ENCODE measurements at regions not wholly inside any gene's neighbourhood (a gene's known extent, or its start where the extent isn't known, plus 50 kb on each side); places are given as distances from the start of the nearest gene placed in this dataset.

DNA sequence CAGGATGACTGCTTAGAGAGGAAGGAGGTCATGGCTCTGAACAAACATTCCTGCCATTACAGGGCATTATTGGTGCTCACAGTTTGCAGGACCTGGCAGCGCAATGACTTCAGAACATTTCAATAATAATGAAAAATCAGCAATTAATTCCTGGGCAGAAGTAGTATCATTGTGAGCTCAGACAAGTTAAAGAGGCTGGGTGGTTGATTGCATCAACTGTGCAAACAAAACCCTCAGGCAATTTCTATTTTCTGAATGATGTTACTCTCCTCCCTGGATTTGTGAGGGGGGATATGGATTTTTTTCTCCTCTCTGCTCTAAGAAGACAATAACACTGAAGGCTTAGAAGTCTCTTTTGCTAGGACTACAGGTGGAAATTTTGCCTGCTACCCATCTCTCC lies 168.1 kb upstream of the TACR1 start:
- TF ChIP-seq, protein P1, sequence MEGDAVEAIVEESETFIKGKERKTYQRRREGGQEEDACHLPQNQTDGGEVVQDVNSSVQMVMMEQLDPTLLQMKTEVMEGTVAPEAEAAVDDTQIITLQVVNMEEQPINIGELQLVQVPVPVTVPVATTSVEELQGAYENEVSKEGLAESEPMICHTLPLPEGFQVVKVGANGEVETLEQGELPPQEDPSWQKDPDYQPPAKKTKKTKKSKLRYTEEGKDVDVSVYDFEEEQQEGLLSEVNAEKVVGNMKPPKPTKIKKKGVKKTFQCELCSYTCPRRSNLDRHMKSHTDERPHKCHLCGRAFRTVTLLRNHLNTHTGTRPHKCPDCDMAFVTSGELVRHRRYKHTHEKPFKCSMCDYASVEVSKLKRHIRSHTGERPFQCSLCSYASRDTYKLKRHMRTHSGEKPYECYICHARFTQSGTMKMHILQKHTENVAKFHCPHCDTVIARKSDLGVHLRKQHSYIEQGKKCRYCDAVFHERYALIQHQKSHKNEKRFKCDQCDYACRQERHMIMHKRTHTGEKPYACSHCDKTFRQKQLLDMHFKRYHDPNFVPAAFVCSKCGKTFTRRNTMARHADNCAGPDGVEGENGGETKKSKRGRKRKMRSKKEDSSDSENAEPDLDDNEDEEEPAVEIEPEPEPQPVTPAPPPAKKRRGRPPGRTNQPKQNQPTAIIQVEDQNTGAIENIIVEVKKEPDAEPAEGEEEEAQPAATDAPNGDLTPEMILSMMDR (conservative IDR thresholded peaks at IDR 0.05), result no peak
- no peak for TF ChIP-seq EZH2 (IDR thresholded peaks at IDR 0.05; ENCODE audit: low read depth)

GRCh38 chr2:75361486-75361885 lies 162.2 kb upstream of the TACR1 start:
- no peaks in the 10 kb centered on the region for H4K20me1 ChIP-seq (ENCODE audit: insufficient read depth)
- ChIA-PET CTCF (no interaction called here), POLR2A (ENCODE audit: unreplicated experiment) (no interaction called here)
- no peak overlapping the region for H3K4me3 ChIP-seq
- H3K9me2 ChIP-seq (ENCODE audit: insufficient read depth), result 0 out of 2 replicates have a peak, but pooled peaks cover 5% of the 10 kb centered on the region
- no TSS peak for BruUV-seq (replicated peaks)
- no peak overlapping the region for H3K27ac ChIP-seq
- no peaks in the 10 kb centered on the region for H3K27me3 ChIP-seq (ENCODE audit: insufficient read depth, low read depth)
- no peaks in the 10 kb centered on the region for H3F3A ChIP-seq (ENCODE audit: insufficient read depth, low read depth)
- TF ChIP-seq, protein P1 (conservative IDR thresholded peaks at IDR 0.05), result no peak
- TF ChIP-seq EZH2 (IDR thresholded peaks at IDR 0.05; ENCODE audit: low read depth), result no peak
- no peak overlapping the region for H2AFZ ChIP-seq
- no peak for DNase-seq
- no peaks in the 10 kb centered on the region for H3K79me2 ChIP-seq (ENCODE audit: low read depth)
- H3K4me1 ChIP-seq (replicated peaks; ENCODE audit: insufficient read depth), result no peaks in the 10 kb centered on the region
- H3K36me3 ChIP-seq (ENCODE audit: low read depth), result no peaks in the 10 kb centered on the region
- intact Hi-C loops (cut with micrococcal nuclease; ENCODE audit: unreplicated experiment), result no loop called here
- no peak overlapping the region for H3K4me2 ChIP-seq
- H3K9me3 ChIP-seq (ENCODE audit: insufficient read depth, low read depth), result no peaks in the 10 kb centered on the region; the same call in 1 of the 2 replicates

More for the DNA sequence above, 168.1 kb upstream of the TACR1 start:
- no peak for DNase-seq
- peaks cover 8% of the 10 kb centered on the region; the same call in 1 of the 2 replicates for H3K4me1 ChIP-seq (replicated peaks; ENCODE audit: insufficient read depth)
- CTCF ChIA-PET, result no interaction called here
- H2AFZ ChIP-seq, result no peak overlapping the region
- H3K79me2 ChIP-seq (ENCODE audit: low read depth), result no peaks in the 10 kb centered on the region
- H3K4me3 ChIP-seq, result no peak overlapping the region
- H4K20me1 ChIP-seq (ENCODE audit: insufficient read depth), result no peaks in the 10 kb centered on the region
- POLR2A ChIA-PET (ENCODE audit: unreplicated experiment), result no interaction called here
- no peak overlapping the region for H3K27ac ChIP-seq
- intact Hi-C loops (cut with micrococcal nuclease; ENCODE audit: unreplicated experiment), result no loop called here
- H3K36me3 ChIP-seq (ENCODE audit: low read depth), result no peaks in the 10 kb centered on the region
- H3K27me3 ChIP-seq (ENCODE audit: insufficient read depth, low read depth), result no peaks in the 10 kb centered on the region
- no peaks in the 10 kb centered on the region; the same call in 1 of the 2 replicates for H3K9me3 ChIP-seq (ENCODE audit: insufficient read depth, low read depth)
- BruUV-seq (replicated peaks), result no TSS peak
- H3F3A ChIP-seq (ENCODE audit: insufficient read depth, low read depth), result no peaks in the 10 kb centered on the region
- 0 out of 2 replicates have a peak overlapping the region, but pooled peaks have one; percentile 3 for H3K4me2 ChIP-seq
- peaks cover 5% of the 10 kb centered on the region; the same call in 1 of the 2 replicates for H3K9me2 ChIP-seq (ENCODE audit: insufficient read depth)

GRCh38 chr2:75360945-75361344 lies 161.6 kb upstream of the TACR1 start:
- TF ChIP-seq EZH2 (IDR thresholded peaks at IDR 0.05; ENCODE audit: low read depth), result no peak
- TF ChIP-seq, protein P1 (conservative IDR thresholded peaks at IDR 0.05), result no peak
- POLR2A ChIA-PET (ENCODE audit: unreplicated experiment), result no interaction called here
- H3F3A ChIP-seq (ENCODE audit: insufficient read depth, low read depth), result no peaks in the 10 kb centered on the region
- no peaks in the 10 kb centered on the region for H3K4me1 ChIP-seq (replicated peaks; ENCODE audit: insufficient read depth)
- no peaks in the 10 kb centered on the region for H3K79me2 ChIP-seq (ENCODE audit: low read depth)
- H3K4me2 ChIP-seq, result no peak overlapping the region
- H3K9me2 ChIP-seq (ENCODE audit: insufficient read depth), result 0 out of 2 replicates have a peak, but pooled peaks cover 5% of the 10 kb centered on the region
- H3K27me3 ChIP-seq (ENCODE audit: insufficient read depth, low read depth), result no peaks in the 10 kb centered on the region
- no peaks in the 10 kb centered on the region for H3K36me3 ChIP-seq (ENCODE audit: low read depth)
- no peak for DNase-seq
- CTCF ChIA-PET, result no interaction called here
- H2AFZ ChIP-seq, result no peak overlapping the region
- intact Hi-C loops (cut with micrococcal nuclease; ENCODE audit: unreplicated experiment), result no loop called here
- H4K20me1 ChIP-seq (ENCODE audit: insufficient read depth), result no peaks in the 10 kb centered on the region
- no TSS peak for BruUV-seq (replicated peaks)
- H3K27ac ChIP-seq, result no peak overlapping the region
- H3K4me3 ChIP-seq, result no peak overlapping the region
- no peaks in the 10 kb centered on the region; the same call in 1 of the 2 replicates for H3K9me3 ChIP-seq (ENCODE audit: insufficient read depth, low read depth)

Measured in PC-9 (cell line).